Heart right ventricle (tissue), 16 donors: ENCODE measurements at regions not wholly inside any gene's neighbourhood (a gene's known extent, or its start where the extent isn't known, plus 50 kb on each side); places are given as distances from the start of the nearest gene placed in this dataset.
"Not testable (repeated sequence)": the region's sequence is repeated elsewhere in the genome, so short reads cannot be mapped to it uniquely, and the experiment has no call there.

ENCODE experiments used
- ATAC-seq, 8 donors: fragments of 200-7000 bp; cut with Tn5 transposase; one replicate each; pipeline ENCODE4 v1.9.1; 2020; ENCODE audit warnings: mild to moderate bottlenecking in 8 of 8, moderate library complexity in 8 of 8, moderate number of reproducible peaks in 1 of 8
- DNase-seq, 2 donors: peaks; one replicate each; pipeline ENCODE4 v3.0.0-alpha.2; 2020
- H3K27ac ChIP-seq, 10 donors: fragments of 200-600 bp; sonication (generic) in 2 of 10; one replicate each; pipeline versions ENCODE4 v1.5.0 to v1.8.0; 2020 to 2022; ENCODE audit warnings: mild to moderate bottlenecking in 3 of 10
- H3K27me3 ChIP-seq, 7 donors: fragments of 200-600 bp; one replicate each; pipeline ENCODE4 v1.8.0; 2021 to 2022; ENCODE audit warnings: mild to moderate bottlenecking in 2 of 7
- H3K36me3 ChIP-seq, 9 donors: fragments of 200-600 bp; sonication (generic) in 1 of 9; one replicate each; pipeline versions ENCODE4 v1.5.0 to v1.8.0; 2020 to 2022; ENCODE audit warnings: mild to moderate bottlenecking in 2 of 9
- H3K4me1 ChIP-seq, 9 donors: fragments of 200-600 bp; sonication (generic) in 1 of 9; one replicate each; pipeline versions ENCODE4 v1.5.0 to v1.8.0; 2020 to 2022; ENCODE audit warnings: mild to moderate bottlenecking in 4 of 9
- H3K4me3 ChIP-seq, 10 donors: fragments of 200-600 bp; sonication (generic) in 2 of 10; one replicate each; pipeline versions ENCODE4 v1.5.0 to v1.8.0; 2020 to 2022; ENCODE audit warnings: mild to moderate bottlenecking in 7 of 10, moderate library complexity in 2 of 10
- H3K9me3 ChIP-seq, 11 donors: fragments of 200-600 bp in 10 of 11; sonication (generic) in 2 of 11; one replicate each; pipeline versions ENCODE4 v1.5.0 to v1.8.0; 2013 to 2022; ENCODE audit warnings: mild to moderate bottlenecking in 2 of 11, control low read depth in 1 of 11, moderate library complexity in 1 of 11
- CTCF ChIP-seq, 9 donors: fragments of 200-600 bp; sonication (generic) in 2 of 9; IDR thresholded peaks; one replicate each; pipeline versions ENCODE4 v1.5.0 to v1.8.0; 2021 to 2022; ENCODE audit warnings: antibody characterized with exemption in 9 of 9, mild to moderate bottlenecking in 5 of 9, moderate library complexity in 1 of 9
- WGBS, 2 donors: extraction: QIAGEN DNeasy Blood & Tissue Kit; methylation state at CpG; one replicate each; pipeline ENCODE4 v1.1.7; 2013; ENCODE audit warnings: inconsistent platforms in 1 of 2; 5-methylcytosine and 5-hydroxymethylcytosine counted together
- intact Hi-C, 10 donors: fragments of 100-400 bp; cut with DNase I; formaldehyde crosslinking; loops; one replicate each; pipeline versions ENCODE4 v1.11.1 to v1.14.2; 2022
- donor health status: Arrhythmogenic right ventricular cardiomyopathy.
- donor health status: ischemic (EF 13 %, LVEDD 7.1; RV severe dilation, severe dysfunction).
- donor health status: healthy with polysubstance abuse.
- donor health status: DM: no; HTN: yes; CAD: no.
- donor health status: DM: no; HTN: no; CAD: no.
- donor health status: ischemic (EF 25% LVEDD 6.9; RV normal size, moderate dysfunction).
- donor health status: ischemic (EF 25% LVEDD 5.7; RV mildly dilated, moderate dysfunction).
- donor health status: healthy.
- donor health status: DM: yes; HTN: yes; CAD: no.
- donor health status: Ischemic cardiomyopathy.
- donor health status: ischemic (EF 35%, LVEDD 5.7; RV mildly dilated, moderate dysfunction).
- donor health status: nonischemic (EF 11% LVEDD 7.7; RV severe dilation, severe dysfunction).
- donor health status: DM: yes; HTN: yes; CAD: no.
- donor health status: PGD.
- donor health status: ischemic (EF 29% LVEDD 5.4; RV normal size, mild dysfunction).
- donor health status: nonischemic (EF 23%, LVEDD 6.1; RV moderate dilation, normal function).

- Histone ChIP-seq H3K27ac (no peak overlapping the region), H3K4me3 (no peak overlapping the region), H3K27me3 (no peaks in the 10 kb centered on the region), H3K9me3 (peaks cover 0 to 11% (median 0%) of the 10 kb centered on the region in 11 donors), H3K4me1 (no peaks in the 10 kb centered on the region), H3K36me3 (no peaks in the 10 kb centered on the region)
- WGBS, 2 donors: 74 to 89% methylated on average over 2 of the region's 2 CpGs
- DNase-seq (no peak), ATAC-seq (no peak)
- TF ChIP-seq CTCF (IDR thresholded peaks at IDR 0.05): no peak
- intact Hi-C loops: no loop called here
Measured at GRCh38 chr5:163731256-163731655, 225.8 kb downstream of the MAT2B start.

- H3K36me3 ChIP-seq: no peaks in the 10 kb centered on the region
- intact Hi-C loops: no loop called here
- ATAC-seq: no peak
Measured at GRCh38 chr5:163735069-163735468, 229.7 kb downstream of the MAT2B start.

GRCh38 chr5:163747586-163747985, 242.2 kb downstream of the MAT2B start:
- no peak for DNase-seq

More at GRCh38 chr5:163735069-163735468, 229.7 kb downstream of the MAT2B start:
- Histone ChIP-seq H3K4me3 (no peak overlapping the region), H3K27me3 (no peaks in the 10 kb centered on the region), H3K4me1 (no peaks in the 10 kb centered on the region), H3K9me3 (peaks cover 0 to 5% (median 0%) of the 10 kb centered on the region in 11 donors), H3K27ac (no peak overlapping the region)
- TF ChIP-seq CTCF (IDR thresholded peaks at IDR 0.05): no peak
- no peak for DNase-seq
- WGBS, 2 donors: 76 to 88% methylated on average over 4 of the region's 4 CpGs

GRCh38 chr5:163748934-163749333, 243.5 kb downstream of the MAT2B start:
- DNase-seq (no peak), ATAC-seq (no peak)
- Histone ChIP-seq H3K27me3 (no peaks in the 10 kb centered on the region), H3K4me3 (no peak overlapping the region), H3K4me1 (no peaks in the 10 kb centered on the region), H3K27ac (no peak overlapping the region), H3K36me3 (no peaks in the 10 kb centered on the region), H3K9me3 (peaks cover 0 to 14% (median 0%) of the 10 kb centered on the region in 11 donors)
- TF ChIP-seq CTCF (IDR thresholded peaks at IDR 0.05): no peak
- intact Hi-C loops: no loop called here
- WGBS, 2 donors: 73 to 78% methylated on average over 3 of the region's 3 CpGs

More at GRCh38 chr5:163747586-163747985, 242.2 kb downstream of the MAT2B start:
- Histone ChIP-seq H3K36me3 (no peaks in the 10 kb centered on the region), H3K4me1 (no peaks in the 10 kb centered on the region), H3K27me3 (no peaks in the 10 kb centered on the region), H3K27ac (no peak overlapping the region), H3K9me3 (peaks cover 0 to 14% (median 0%) of the 10 kb centered on the region in 11 donors), H3K4me3 (no peak overlapping the region)
- 77 to 81% methylated on average over 2 of the region's 2 CpGs for WGBS, 2 donors
- no peak for TF ChIP-seq CTCF (IDR thresholded peaks at IDR 0.05)
- no peak for ATAC-seq
- intact Hi-C loops: no loop called here

GRCh38 chr5:163750415-163750814, 245.0 kb downstream of the MAT2B start:
- H3K36me3 ChIP-seq, H3K27ac ChIP-seq, H3K4me1 ChIP-seq, H3K27me3 ChIP-seq, DNase-seq, intact Hi-C loops, H3K4me3 ChIP-seq, ATAC-seq: not testable (repeated sequence)
- 83 to 90% methylated on average over 10 of the region's 10 CpGs for WGBS, 2 donors
- H3K9me3 ChIP-seq: peaks cover 0 to 11% (median 0%) of the 10 kb centered on the region in 11 donors
